ENCODE measurements at regions not wholly inside any gene's neighbourhood (a gene's known extent, or its start where the extent isn't known, plus 50 kb on each side); places are given as distances from the start of the nearest gene placed in this dataset.

GRCh38 chr13:89602655-89603054 lies 1744.8 kb upstream of the MIR17HG start:
- TF ChIP-seq POLR2A (IDR thresholded peaks at IDR 0.05; ENCODE audit: low read depth, low read length) (no peak), TAF1 (IDR thresholded peaks at IDR 0.05; ENCODE audit: borderline replicate concordance, low read depth, low read length) (no peak)

Measured in GM12892 (cell line).